Activated T-cell treated with anti-CD3 and anti-CD28 coated beads, Interleukin-2, amount 50 U/mL, for 1 hour (primary cell): ENCODE measurements at regions not wholly inside any gene's neighbourhood (a gene's known extent, or its start where the extent isn't known, plus 50 kb on each side); places are given as distances from the start of the nearest gene placed in this dataset.
"Not testable (repeated sequence)": the region's sequence is repeated elsewhere in the genome, so short reads cannot be mapped to it uniquely, and the experiment has no call there.

ENCODE experiments used
- DNase-seq: peaks from one replicate; pipeline ENCODE4 v3.0.0-alpha.2; 2020

DNA sequence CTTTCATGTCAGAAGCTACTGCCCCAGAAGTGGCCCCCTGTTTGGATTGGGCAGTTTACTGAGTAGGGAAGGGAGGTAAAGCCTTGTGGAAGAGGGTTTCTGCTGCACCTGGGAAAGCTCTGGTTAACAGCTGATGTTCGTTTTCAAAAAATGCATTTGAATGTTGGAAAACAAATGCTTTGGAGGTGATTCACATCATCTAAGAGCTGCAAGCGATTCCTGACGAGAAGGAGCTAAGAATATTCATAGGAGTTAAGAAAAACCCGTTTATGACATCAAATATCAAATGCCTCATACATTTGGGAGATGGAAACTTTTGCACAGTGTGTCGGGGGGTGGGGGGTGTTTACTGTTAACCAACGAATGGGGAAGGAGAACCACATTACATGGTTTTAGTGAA is 183.8 kb upstream of the NR2F2 start:
- no peak for DNase-seq

DNA sequence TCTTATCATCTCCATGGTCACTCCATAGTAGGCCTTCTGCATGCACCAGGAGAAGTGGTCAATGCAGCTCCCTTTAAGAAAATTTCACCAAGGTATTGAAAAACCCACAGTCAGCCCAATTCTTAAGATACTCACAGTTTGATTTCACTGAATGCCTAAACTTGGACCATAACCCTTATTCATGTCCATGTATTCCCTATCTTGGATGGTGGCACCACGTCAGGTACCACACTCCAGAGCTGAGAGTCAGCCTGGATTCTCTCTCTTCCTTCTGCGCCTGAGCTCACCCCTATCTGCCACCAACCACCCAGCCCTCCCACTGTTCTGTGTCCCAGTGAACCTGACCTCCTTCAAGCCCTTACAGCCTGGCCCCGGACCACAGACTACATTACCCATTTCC is 183.2 kb upstream of the NR2F2 start:
- no peak for DNase-seq

DNA sequence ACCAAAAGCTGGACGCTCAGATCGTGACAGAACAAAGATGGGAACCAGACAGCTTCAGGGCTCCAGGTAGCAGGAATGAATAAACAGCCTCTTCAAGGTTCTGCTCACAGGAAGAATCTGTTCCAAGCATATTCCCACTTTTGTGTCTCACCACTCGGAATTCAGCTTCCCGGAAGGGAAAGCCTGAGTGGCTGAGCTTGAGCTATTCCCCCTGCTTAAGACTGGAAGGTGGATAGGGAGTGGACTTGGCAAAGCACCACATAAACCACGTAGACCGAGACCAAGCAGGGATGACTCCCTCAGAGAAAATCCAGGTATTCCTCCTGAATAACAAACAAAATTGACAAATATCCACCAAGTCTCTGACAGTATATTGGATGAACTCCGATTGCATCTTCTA is 180.2 kb upstream of the NR2F2 start:
- no peak for DNase-seq

DNA sequence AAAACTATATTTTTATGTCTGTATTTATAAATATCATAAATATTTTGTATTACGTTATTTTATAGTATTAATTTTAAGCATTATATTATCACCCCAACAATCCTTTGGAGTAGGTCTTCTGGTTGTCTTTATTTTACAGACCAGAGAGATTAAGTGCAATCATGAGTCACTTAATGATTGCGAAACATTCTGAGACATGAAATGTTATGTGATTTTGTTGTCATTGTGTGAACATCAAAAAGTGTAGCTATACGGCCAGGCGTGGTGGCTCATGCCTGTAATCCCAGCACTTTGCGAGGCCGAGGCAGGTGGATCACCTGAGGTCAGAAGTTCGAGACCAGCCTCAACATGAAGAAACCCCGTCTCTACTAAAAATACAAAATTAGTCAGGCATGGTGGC is 178.8 kb upstream of the NR2F2 start:
- not testable (repeated sequence) for DNase-seq

DNA sequence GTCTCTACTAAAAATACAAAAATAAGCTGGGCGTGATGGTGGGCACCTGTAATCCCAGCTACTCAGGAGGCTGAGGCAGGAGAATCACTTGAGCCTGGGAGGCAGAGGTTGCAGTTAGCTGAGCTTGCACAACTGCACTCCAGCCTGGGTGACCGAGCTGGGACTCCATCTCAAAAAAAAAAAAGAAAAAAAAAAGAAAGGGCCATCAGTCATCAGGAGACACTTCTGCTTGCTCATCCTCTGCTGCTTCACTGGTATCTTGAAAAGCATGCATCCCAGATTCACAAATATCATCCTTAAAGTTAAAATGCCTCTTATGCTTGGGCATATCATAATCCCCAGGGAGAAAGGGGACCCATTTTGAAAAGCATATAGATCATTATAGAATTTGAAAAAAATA is 176.6 kb upstream of the NR2F2 start:
- no peak for DNase-seq

DNA sequence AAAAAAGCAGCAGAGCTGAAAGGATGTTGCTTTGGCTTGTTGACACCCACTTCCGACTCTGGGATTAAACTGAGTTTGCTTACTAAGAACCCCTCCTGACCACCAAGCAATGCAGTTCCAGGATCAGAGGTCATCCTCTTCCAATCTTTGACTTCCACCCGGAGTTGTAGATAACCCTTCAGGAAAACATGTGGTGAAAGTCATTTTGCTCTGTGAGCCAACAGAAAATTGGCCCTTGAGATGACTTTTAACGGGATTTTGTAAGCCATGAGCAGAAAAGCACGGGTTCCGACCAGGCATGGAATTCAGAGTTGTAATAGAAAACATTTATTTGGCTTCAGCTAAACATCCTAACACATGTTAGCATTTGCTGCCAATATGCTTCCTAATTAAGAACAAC is 171.6 kb upstream of the NR2F2 start:
- DNase-seq, result no peak

DNA sequence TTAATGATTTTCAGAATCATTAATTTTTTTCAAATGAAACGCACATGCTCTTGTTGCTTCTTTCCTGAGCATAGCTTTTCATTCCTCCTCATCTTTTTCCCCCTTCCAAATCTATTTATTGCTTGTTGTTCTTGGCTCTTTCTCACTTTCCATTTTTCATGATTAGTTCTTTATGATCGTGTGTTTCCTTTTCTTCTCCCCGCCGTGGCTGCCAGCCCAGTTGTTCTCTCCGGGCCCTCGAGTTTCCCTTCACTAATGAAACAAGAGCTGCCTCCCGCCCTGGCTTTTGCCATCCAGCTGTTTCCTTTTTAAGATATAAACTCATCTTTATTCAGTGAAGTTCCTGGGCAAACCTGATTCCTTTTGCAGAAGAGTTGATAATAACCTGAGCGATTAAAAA is 170.2 kb upstream of the NR2F2 start:
- DNase-seq, result no peak

DNA sequence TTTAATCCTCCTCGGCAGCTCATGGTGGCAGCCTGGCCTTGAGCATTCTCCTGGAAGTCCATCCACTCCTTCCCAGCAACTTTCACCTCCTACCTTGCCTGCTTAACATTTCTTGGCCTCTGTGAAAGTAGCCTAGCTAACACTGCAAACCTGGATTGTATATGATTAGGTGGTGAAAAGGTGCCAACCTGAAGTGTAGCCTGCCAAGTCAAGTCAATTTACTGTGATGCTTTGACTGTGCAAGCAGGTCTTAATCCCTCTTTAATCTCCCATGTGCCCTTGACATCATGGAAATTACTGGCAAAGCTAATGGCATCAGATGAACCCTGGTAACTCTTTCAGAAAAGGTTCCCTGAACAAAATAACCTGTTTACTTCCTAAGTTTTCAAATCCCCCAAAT is 169.7 kb upstream of the NR2F2 start:
- no peak for DNase-seq

DNA sequence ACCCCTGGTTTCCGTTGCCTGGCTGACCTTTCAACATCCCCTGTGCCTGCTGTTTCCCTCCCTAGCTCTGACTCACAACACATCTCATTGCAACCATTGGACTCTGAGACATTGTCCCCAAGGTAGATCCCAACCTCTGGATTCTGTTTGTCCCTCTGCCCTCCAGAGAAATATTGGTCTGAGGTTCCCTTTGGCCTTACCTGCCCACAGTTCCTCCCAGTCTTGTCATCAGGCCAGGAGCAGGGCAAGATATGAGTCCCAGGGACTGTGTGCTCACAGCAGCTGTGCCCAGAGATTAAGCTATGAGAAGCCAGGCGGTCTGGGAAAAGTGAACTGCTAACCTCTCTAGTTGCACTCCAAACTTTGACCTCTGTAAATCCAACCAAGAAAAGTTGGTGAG is 168.2 kb upstream of the NR2F2 start:
- no peak for DNase-seq

DNA sequence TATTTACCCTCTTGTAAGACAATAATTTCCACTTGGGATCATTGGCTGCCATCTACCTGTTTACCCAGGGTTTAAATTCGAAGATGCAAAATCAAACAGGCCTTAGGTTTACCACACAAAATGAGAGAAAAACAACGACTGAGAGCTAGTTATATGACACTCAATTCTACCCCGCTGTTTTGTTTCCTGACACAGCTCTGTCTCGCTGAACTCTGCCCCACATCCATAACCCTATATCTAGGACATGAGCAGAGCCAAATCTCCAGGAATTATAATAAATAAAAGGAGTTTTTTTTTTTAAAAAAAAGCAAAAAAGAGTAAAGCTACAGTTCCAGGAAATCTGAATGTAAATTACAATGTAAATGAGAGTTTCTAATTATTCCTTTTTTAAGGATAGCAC is 165.4 kb upstream of the NR2F2 start:
- no peak for DNase-seq

DNA sequence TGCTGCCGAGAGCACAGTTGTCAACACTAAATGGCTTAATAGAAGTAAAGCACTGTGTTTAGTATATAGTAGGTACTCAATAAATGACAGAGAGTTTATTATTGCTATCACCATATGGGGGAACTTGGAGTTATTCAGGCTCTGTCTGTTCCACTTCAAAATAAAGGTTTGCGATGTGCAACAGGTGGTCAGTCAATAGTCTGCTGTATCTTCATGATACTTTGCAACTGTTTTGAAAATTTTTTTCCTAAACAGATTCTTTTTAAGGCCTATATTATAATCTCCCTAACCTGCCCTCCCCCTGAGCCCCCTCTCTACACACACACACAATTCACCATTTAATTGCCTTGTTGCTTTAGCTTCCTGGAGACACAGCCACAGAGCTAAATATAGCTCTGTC is 164.7 kb upstream of the NR2F2 start:
- DNase-seq, result no peak

DNA sequence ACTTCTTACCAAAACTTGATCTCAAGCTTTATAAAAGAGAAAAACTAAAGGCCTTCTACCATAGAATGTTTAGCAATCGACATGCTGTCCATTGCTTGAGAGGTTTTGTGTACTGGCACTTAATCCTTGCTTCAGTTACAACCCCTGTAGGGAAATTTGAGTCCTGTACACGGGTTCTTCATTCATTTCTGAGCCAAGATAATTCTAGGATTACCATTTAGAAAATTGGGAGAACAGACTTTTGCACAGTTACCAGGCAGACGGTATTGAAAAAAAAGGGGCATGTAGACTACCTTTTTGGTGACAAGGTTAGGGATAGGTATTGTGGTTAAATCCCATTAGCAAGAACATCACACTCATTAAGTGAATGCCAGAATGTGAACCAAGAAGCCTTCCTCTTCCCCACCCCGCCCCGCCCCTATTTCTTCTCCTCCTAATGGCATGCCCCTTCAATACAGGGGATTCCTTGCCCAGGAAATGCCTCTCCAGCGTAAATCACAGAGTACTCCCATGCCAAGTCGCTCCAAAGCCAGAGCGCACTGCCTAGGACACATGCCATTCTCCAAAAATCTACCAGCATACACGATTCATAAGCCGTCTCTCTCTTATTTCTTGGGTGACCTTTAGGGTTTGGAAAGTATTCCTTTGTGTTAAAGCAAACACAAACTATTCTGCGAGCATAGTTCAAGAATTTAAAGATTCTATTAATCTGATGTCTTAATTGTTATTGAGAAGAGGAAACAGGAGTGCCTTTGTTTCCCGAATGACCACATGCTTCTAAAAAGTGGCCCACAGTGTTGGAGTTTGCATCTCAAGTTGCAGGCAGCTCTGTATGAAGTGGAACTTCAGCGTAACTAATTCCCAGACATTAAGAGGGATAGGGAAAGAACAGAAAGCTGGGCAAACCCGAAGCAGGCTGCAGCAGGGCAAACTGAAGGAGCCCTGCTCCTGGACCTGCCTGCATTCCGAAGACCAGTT is 164.0 kb upstream of the NR2F2 start:
- DNase-seq, result no peak

DNA sequence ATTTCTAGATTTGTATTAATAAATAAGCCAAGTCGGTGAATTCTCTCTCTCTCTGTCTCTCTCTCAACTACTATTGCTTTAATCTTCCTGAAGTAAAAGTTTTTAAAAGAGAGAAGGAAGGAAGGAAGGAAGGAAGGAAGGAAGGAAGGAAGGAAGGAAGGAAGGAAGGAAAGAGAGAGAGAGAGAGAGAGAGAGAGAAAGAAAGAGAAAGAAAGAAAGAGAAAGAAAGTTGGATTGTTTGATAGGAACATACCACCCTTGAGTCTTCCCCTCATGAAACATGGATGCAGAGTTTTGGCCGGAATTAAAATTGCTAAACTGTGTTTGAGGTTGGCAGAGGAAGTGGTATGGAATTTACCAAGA is 159.9 kb upstream of the NR2F2 start:
- not testable (repeated sequence) for DNase-seq

DNA sequence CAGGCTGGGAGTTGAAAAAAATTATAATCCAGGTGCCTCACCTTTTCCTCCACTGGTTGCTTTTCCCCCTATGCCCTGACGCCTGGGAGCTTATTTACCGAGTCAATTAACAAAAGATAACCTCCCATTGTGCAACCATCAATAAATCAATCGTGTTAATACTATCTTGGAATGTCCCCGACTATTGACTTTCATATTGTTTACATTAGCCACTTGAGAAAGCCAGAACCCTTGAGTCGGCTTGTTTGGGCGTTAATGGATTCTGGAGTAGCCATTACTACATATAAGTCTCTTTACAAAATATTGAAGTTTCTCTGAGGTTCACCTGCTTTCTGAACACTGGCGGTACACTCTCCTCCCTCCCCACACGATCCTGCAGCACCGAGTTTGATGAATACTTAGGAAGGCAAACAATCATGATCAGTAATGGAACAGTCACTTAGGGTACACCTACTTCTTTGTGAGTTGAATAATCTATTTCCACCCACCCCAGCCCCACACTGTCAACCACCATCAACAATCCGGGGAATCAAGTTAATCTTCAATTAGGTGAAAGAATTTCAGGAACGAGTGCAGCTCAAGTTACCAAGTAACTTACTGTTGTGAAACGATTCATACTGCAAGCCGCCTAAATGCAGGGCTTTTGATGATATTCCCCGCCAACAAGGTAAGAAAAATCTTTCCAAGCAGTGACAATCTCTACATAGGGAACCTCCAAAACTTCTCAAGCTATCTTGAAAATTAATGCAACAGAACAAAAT is 159.3 kb upstream of the NR2F2 start:
- no peak for DNase-seq

DNA sequence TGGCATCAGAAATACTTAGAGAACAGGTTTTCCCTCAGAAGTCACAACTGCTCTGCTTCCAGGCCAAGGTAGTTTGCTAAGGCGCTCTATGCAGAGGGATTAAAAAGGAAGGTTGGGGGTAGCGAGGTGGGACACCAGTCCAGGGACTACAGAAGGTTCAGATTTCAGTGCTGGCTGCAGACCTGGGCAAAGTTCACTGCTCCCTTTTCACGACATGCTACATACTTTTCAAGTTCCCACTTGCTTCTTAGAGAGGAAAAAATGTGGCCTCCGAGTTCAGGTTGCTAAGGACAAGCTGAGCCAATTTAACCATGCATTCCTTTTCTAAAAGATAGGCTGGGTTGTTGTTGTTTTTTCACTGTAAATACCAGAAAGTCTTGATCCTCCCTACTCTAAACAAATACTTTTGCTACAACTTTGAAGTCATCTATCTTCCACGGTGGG is 158.6 kb upstream of the NR2F2 start:
- DNase-seq, result no peak

DNA sequence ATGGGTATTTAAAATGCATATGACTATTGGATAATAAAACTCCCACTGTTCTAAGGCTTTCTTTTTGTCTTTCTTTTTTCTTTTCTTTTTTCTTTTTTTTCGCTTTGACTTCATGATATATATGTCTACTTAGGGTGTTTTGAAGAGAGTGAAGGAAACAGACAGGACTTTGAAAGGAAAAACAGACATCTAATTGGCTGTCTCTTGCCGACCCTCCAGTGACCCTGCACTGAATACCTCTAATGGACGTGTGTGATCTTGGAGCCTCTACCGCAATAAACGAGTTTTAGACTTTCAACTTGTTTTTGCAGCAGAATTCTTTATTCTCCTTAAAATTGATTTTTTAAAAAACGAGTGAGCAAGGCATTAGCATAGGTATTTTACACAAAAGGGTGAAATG is 158.1 kb upstream of the NR2F2 start:
- DNase-seq, result no peak

DNA sequence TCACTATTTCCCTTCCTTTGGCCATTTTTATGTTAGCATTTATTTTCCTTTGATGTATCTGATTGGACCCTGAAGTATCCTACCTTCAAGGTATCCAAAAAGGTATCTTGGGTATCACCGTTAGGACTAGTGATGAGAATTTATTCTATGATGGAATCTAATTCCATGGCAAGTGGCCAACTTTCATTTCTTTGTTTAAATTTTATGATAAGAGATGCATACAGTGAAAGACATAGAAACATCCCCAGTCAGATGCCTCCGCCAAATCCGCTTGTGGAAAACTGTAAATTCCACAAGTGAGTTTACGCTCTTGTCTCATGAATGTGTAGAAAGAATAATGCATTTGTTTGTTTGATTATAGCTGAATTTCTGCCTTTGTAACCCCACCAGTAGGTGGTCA is 153.7 kb upstream of the NR2F2 start:
- no peak for DNase-seq

DNA sequence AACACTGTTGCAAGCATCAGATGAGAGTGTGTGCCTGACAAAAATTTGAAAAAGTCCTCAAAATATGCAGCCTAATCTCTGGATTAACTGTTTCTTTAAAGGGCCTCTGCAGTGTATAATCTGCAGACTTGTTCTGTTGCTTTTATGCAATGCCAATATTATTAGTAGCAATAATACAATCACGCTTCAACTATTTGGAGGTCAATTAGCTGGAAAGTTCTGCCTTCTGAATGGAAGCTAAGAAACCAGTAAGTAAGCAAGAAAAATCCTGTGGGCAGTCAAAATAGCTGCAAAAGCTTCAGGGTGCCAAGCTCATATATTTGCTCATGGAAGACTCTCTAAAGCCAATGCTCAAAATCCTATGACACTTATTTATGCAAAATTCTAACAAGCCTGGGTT is 153.2 kb upstream of the NR2F2 start:
- DNase-seq, result no peak

DNA sequence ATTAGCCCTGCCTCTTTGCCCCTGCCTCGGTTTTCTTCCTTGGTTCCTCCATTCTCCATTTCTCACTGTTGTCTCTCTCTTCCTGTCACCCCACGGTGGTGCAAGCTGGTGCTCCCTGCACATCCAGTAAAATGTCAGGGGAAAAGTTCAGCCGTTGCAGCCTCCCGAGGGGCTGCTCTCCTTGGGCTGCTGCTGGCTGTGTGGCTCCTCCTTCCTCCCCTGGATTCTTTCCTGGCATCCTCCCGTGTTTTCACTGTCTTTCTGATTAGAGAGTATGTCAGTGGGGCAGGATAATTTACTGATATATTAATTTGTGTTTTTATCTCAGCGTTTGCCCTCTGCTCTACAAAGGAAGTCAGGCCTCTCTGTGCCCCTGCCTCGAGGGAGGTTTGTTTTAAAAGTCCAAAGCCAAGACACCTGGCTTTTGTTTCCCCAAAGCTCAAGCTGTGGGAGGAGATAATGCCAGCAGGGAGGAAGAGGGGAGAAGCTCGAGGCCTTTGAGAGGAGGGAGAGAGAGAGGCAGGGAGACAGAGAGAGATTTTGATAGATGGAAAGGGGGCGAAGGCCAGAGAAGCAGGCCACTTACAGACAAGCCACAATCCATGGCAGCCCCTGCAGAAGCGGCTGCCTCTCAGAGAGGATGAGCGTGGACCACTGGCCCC is 150.3 kb upstream of the NR2F2 start:
- no peak for DNase-seq

DNA sequence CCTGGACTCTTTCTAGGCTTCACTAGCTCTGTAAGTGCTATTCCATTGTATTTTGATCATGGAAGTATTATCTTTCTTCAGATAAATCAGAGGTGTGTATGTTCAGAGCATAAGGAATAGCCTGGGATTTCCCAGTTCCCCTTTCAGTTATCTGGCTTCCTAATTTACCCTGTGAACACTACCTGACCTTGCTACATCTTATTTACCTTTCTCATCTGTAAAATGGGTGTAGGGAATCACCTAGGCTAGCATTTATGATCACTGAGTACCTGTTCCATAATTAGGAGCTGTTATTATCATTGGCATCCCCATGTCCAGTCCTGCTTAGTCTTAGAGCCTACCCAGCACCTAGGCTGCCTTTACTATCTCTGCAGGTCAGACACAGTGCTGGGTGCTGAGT is 149.3 kb upstream of the NR2F2 start:
- no peak for DNase-seq

DNA sequence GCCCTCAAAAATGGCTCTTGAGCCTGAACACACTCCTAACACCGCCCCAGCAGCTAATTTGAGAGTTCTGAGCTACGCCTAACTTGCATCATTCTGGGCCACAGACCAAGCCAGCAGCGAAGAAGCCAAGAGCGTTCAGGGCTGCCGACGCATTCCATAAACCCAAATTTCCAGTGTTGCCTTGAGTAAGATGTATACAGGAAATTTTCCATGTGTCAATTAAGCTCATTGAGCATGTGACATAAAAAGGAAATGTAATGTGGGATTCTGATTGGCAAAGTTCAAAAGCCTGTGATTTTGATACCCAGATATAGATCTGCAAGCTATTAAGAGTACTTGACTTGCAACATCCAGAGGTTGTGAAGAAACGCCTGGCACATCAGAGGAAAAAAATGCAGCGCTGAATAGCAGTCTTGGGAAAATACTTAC is 148.6 kb upstream of the NR2F2 start:
- no peak for DNase-seq

DNA sequence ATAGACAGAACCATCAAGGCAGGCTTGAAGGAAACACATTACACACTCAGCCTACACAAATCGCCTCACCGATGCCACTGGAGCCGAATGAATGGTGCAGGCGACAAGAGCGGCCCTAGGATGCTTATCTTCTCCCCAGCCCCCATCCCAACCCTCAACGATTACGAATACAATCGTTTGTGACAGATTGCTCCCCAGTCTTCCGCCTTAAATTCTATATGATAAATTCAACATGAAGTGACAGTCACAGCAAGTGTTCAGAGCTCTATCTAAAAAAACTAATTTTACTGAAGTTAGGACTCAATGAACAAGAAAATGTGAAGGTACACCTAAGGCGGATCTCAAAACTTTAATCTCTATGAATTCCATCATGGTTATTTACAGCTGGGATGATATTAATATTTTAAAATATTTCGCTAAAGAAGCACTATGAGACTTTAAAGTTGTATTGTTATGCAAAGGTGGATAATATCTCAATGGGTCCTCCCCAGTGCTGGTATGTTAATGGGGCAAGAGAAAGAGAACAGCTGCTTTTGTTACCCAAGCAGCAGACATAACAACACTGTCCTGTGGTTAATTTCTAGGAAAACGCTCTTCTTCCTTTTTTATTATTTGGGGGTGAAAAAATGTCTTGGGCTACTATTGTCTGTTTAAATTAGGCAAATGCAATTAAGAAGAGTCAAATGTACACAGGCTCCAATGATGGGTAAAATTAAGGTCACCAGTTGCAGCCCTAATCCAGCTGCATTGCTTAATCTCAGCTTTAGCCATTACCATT is 147.6 kb upstream of the NR2F2 start:
- no peak for DNase-seq

DNA sequence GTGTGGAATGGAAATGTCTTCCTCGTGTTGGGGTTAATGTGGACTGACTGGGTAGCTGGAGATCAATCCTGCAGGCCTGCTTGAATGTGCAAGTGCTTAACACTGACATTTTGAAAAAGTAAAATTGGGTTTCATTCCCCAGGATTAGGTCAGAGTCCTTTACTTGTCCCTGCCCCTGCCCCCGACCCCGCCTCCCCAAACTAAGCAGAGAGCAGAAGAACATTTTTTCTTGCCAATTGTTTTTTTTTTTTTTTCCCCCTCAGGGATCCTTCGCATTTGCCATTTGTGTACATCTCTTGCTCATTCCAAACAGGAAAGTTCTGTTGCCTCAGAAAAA is 147.0 kb upstream of the NR2F2 start:
- no peak for DNase-seq
